Tongue (tissue), 1 donor: ENCODE measurements at regions not wholly inside any gene's neighbourhood (a gene's known extent, or its start where the extent isn't known, plus 50 kb on each side); places are given as distances from the start of the nearest gene placed in this dataset.
A peak's percentile ranks its signal among the peaks of the same experiment; 100 is the strongest.

Experiments used
- DNase-seq: peaks from one replicate; pipeline ENCODE4 v3.0.0-alpha.2; 2015

DNA sequence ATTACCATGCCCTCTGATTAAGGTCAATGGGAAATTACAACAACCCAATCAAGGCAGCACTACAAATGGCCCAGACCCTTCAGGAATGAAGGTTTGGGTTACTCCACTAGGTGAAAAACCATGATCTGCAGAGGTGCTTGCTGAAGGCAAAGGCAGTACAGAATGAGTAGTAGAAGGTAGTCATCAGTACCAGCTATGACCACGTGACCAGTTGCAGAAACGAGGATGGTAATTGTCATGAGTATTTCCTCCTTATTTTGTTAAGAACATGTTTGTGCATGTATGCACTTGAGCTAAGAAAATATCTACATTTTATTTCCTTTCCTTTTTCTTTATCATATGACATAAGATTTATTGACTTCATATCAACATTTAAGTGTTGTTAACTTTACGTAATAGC, 607.1 kb downstream of the KCNT2 start:
- no peak for DNase-seq

DNA sequence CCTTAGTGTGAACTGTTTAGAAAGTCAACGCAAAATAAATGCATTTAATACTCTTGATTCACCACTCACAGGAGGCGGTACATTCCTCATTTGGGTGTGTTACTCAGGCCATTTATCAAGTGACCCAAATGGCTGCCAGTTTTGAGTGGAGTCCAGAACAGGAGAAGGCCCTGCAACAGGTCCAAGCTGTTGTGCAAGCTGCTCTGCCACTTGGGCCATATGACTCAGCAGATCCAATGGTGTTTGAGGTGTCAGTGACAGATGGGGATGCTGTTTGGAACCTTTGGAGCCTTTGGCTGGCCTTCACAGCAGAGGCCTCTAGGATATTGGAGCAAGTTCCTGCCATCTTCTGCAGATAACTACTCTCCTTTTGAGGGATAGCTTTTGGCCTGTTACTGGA, 609.2 kb downstream of the KCNT2 start:
- DNase-seq = no peak

- no peak for DNase-seq
Measured at GRCh38 chr1:195981448-195982139, 626.6 kb downstream of the KCNT2 start.

GRCh38 chr1:195979646-195980045, 628.6 kb downstream of the KCNT2 start:
- DNase-seq = no peak

- no peak for DNase-seq
Measured at GRCh38 chr1:195973311-195973904, 634.8 kb downstream of the KCNT2 start.

DNA sequence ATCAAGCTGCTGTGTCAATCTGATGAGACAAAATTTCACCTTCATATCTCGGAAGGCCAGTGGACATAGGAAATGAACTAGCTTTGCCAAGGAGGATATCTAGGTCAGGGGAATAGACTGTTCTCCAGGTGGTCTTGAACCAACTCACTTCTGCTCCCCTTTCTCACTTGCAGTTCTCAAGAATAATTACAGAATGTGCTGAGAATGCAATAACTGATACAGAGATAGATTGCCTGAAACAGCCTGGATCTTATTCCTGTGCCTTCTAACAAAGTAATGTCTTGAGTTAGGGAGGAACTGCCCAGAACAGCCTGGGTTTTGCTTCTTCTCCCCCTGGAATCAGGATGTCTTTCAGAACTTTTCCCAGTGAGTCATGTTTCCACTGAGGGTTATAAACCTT, 636.7 kb downstream of the KCNT2 start:
- DNase-seq = no peak

DNA sequence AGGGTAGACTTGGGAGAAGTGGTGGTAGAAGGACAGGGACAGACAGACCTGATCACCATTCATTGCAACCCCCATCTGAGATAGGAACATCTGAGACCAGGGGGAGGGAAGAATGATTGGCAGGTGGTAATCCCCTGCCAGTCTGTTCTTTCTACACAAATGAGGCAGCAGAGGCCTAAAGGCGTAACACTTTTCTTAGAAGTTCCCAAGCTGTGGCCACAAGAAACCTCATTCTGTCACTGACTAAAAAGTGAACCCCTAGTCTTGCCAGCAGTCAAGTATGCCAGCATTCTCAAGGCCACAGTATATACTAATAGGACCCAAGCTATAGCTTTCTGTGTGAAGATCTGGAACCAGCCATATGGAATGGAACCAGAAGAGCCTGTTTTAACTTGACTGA, 638.0 kb downstream of the KCNT2 start:
- DNase-seq = no peak

DNA sequence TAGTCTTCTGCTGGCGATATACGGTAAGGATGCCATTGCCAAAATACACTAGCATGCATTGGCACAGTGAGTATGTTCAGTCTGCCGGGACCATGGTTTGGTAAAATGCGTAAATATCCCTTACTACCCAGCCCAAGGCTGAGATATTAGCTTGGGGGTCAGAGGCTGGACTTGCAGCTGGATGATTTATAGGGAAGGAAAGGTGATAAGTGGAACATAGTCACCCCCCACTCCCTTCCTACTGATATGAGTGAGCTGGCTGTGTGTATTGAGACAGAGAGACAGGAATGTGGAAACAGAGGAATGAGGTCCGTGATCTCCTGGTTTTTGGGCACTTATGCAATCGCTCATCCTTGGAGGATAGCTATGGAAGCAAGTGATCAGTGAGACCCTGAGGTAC, 642.8 kb downstream of the KCNT2 start:
- DNase-seq = peak; percentile 4

DNA sequence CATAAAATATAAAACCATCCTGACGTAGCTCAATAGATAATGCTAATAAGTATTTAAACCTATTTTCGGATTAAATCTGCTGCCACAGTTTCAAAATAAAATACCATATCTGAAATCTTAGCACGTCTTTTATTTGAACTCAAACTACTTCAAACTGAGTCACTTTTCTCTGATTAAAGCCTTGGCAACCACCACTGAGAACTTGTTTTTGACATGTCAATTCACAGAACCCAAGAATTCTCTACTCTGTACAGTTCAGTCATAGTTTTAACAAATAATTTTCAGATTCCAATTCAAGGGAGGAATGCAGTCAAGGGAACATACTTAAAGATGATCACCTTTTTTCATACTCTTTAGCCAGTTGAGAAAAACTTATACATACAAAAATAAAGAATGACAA, 643.2 kb downstream of the KCNT2 start:
- no peak for DNase-seq

DNA sequence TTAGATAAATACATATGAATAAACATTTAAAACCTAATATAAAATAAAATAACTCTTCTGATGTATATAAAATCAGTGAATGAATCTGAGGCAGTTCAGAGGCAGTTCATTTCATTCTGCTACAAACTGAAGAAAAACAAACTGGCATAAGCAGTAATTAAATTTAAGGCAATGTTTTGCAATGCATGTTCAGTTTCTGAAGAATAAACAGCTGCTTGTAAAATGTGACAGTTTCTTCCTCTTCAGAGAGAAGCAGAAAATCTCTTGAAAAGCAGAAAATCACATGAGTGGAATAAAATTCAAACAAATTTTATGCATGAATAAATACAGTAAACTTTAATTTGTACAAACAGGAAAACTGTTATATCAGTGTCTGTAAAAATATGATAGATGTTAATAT, 643.7 kb downstream of the KCNT2 start:
- no peak for DNase-seq

- peak; percentile 59 for DNase-seq
Measured at GRCh38 chr1:195962051-195962450, 646.2 kb downstream of the KCNT2 start.

DNA sequence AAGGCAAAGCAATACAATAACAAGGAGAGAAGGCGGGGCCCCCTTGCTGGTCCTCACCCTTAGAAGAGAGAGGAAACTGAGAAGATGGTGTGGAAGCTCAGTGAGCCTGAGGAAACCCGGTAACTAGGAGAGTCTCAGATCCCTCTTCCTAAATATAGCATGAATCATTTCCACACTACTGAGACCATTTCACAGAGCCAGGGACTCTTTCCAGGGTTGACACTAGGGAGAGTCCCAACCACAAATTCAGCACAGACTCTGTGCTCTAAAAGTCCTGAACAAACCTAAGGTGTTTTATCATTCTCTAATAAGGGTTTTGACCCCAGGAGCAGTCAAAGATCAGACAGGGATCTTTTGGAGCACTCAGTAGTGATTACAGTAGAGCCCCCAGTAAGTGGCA, 647.7 kb downstream of the KCNT2 start:
- no peak for DNase-seq

GRCh38 chr1:195958131-195958530, 650.1 kb downstream of the KCNT2 start:
- peak; percentile 14 for DNase-seq

GRCh38 chr1:195956845-195957244, 651.4 kb downstream of the KCNT2 start:
- DNase-seq = no peak

GRCh38 chr1:195954848-195955247, 653.4 kb downstream of the KCNT2 start:
- no peak for DNase-seq

GRCh38 chr1:195951313-195951712, 656.9 kb downstream of the KCNT2 start:
- no peak for DNase-seq

- no peak for DNase-seq
Measured at GRCh38 chr1:195948123-195948895, 659.9 kb downstream of the KCNT2 start.

DNA sequence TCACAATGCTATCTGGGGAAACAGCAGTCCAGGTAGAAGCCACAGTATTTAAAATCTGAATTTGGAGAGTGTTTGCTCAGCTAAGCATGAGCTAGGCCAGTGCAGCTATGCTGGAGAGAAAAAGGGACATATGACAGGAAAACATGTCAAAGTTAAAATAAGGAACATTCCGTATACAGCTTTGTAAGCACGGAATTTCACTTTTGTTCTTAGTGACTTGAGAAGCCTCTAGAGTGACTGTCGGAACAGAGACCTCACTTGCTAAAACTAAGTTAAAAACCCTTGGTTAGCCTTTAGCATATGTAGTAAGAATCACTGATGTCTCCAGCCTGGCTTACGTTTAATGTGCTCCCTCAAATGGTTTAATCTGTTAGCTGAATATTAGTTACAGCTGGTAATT, 661.7 kb downstream of the KCNT2 start:
- DNase-seq = no peak

DNA sequence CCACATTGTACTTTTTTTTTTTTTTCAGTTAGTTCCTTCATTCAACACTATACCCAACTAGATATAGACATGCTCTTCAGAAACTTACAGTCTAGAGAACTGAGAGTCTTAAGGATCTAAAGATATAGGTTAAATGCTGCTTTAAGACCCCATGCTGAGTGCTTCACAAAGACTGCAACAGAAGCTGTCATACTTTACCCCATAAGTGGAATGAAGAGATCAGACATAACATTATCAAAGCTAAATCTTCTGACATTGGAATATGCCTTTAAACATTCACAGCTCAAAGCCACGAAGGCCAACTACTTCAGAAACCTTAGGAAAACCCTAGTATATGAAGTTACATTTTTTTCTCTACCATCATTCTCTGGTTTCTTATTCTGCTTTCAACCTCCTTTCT, 666.4 kb downstream of the KCNT2 start:
- no peak for DNase-seq

GRCh38 chr1:195941314-195941713, 666.9 kb downstream of the KCNT2 start:
- DNase-seq = no peak

DNA sequence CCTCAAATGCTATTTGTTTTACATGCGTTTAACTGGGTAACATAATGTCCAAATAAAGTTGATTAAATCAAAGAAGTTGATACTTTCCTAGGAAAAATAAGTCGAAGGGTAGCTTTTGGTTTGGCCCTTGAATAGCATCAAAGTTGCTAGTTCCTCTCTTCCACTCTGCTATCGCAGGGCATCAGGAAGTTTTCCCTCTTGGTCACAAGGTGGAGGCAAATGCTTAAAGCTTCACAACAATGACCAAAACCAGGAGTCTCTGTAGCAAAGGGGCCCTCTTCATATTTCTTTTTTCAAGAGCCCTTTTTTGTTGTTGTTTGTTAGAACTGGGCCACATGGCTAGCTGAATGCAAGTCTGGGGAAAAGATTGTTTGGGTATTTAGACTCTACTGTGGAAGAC, 668.4 kb downstream of the KCNT2 start:
- DNase-seq = no peak

- peak; percentile 23 for DNase-seq
Measured at GRCh38 chr1:195934817-195935553, 673.3 kb downstream of the KCNT2 start.

DNA sequence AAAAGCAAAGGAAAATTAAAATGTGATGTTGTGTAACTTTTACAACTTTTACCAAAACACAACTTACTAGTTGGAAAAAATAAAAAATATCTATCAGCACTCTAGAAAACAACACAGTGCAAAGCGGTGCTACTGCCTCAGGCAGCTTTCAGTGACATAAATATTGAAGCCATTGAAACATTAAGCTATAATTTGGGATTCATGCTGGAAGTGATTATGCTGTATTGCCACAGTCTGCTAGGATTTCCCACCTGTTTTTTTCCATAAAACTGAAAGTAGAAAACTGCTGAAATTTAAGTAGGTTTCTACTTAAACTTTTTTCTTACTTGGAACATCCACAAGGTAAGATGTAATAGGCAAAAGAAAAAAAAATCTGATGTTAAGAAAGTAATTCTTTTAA, 674.4 kb downstream of the KCNT2 start:
- peak; percentile 2 for DNase-seq
